GM19455 (cell line): ENCODE measurements at regions not wholly inside any gene's neighbourhood (a gene's known extent, or its start where the extent isn't known, plus 50 kb on each side); places are given as distances from the start of the nearest gene placed in this dataset.

ENCODE experiments used
- ATAC-seq: cut with Tn5 transposase; IDR thresholded peaks from one replicate; pipeline ENCODE4 v1.9.1; 2021; ENCODE audit not compliant: unreplicated experiment

DNA sequence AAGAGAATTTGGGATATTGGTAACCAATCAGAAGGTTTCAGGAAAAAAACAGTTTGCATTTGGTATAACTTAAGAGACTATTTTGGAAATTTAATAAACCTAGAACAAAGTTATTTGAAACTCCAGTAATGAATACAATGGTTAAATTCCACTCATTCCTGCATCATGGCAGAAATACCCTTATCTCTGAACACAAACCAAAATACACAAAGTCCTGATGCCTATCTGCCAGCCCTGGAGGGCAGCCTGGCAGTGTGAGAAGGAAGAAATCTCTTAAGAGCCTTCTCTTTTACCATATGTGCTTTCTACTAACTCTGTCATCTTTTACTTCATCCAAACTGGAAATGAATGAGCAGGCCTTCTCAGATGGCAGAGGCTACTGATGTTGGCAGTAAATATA is 147.1 kb upstream of the LYZL1 start:
- ATAC-seq: no peak

DNA sequence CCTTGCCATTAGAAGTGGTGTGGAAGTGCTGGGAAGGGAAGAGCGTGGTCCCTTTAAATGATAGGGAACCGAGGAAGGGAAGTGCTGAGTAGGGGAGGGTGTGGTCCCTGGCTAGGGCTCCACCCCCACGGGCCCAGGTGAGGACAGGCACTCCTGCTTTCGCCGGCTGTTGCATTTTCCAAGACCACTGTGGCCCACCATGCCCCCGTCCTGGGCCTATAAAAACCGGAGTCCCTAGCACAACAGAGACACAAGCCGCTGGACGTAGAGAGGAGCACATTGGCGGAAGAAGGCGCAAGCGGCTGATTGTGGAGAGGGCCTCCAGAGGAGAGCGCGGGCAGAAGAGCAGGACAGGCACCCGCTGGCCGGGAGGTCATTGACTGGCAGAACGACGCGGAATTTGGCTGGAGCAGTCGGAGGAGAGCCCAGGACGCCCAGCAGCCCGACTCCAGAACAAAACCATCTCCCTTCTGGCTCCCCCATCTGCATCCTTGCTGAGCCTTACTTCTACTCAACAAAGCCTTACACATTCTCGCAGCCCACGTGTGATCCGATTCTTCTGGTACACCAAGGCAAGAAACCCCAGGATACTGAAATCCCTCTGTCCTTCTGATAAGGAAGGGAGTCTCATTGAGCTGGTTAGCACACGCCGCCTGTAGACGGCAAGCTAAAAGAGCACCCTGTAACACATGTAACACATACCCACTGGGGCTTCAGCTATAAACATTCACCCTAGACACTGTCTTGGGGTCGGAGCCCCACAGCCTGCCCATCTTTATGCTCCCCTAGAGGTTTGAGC is 146.2 kb upstream of the LYZL1 start:
- no peak for ATAC-seq

DNA sequence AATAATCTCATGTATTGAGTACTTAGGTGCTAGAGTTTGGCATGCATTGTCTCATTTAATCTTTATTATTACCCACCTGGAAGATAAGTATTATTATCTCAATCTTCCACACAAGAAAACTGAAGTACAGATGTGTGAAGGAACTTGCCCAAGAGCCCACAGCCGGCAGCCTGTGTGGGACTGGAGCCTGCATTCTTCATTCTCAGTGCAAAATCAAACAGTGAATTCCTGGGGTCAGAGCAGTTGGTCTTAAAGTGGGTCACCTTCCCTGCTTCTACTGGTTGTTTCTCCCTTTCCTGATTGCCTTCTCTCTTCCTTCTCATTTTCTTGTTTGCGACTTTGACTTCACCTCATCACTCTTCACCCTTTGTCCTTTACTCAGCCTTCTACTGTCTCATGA is 144.7 kb upstream of the LYZL1 start:
- no peak for ATAC-seq

DNA sequence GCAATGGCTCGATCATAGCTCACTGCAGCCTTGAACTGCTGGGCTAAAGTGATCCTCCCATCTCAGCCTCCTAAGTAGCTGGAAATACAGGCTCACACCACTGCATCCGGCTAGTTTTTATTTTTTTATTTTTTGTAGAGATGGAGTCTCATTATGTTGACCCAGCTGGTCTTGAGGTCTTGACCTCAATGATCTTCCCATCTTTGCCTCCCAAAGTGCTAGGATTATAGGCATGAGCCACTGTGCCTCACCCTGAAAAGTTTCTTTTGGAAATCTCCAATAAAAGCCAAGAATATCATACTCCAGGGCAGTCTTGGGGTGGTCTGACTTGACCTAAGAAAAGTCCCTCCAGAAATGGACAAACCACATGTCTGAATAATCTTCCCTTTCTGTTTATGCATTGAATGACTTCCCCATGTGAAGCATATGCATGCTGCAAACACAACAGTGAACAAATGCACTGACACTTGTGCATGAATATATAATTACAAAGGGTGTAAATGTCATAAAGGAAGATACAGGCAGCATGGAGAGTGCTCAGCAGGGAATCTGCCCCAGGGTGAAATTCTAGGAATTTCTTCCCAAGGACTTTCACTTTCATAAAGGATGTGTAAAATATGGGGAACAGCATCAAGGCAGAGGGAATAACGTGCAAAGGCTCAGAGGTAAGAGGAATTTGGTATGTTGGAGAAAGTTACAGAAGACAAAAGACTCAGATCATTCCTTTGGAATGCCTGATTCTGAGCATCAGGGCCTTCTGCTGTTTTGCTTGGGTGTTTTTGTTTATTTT is 142.4 kb upstream of the LYZL1 start:
- no peak for ATAC-seq

DNA sequence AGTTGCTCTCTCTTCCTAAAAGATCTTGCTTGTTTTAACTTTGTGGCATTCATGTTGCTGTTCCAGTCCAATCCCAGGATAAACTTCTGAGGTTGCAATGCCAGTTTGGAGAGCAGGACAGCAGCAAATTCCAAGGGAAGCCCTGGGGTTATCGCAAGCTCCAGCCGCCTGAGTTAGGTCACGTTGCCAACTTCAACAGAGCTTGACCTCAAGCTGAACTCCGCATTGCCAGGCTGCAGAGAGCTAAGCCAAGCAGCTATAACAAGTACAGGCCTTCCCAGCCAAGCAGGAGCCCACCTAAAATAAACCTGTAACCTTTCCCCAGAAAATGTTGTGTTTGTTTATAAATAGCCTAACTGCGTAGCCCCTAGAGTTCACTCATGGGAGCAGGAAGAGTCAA is 138.9 kb upstream of the LYZL1 start:
- no peak for ATAC-seq

DNA sequence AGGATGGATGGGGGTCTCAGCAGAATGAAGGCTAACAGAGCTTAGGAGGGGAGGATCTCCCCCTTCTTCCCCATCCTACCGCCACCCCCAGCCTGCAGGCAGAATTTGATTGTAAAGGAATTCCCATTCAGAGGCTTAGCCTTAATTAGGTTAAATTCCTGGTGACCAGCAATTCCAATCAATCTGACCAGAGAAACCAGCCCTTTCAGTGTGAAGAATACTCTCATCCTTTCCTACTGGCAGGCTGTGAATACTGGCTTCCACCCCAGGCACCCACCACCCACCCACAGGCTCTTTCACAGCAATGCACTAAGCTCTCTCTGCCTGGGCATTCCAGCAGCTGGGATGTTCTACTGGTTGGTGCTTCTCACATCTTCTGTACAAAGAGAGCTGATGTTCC is 137.9 kb upstream of the LYZL1 start:
- no peak for ATAC-seq

DNA sequence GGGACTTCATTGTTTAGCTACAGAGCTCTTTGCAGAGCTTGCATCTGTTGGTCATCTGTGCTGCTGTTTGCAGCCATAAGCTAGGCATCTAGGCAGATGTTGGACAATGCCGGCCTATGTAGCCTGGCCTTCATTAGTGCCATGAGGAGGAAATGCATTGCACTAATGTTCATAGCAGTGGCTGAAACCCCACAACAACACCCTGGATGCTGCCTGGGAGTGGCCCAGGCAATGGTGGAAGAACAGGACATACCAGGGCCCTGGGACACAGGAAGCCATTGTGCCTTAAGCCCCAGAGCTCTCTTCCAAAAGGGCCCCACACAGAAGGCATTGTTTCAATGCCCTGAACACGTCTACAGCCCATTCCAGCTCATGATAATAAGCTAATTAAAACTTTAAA is 131.5 kb upstream of the LYZL1 start:
- no peak for ATAC-seq

DNA sequence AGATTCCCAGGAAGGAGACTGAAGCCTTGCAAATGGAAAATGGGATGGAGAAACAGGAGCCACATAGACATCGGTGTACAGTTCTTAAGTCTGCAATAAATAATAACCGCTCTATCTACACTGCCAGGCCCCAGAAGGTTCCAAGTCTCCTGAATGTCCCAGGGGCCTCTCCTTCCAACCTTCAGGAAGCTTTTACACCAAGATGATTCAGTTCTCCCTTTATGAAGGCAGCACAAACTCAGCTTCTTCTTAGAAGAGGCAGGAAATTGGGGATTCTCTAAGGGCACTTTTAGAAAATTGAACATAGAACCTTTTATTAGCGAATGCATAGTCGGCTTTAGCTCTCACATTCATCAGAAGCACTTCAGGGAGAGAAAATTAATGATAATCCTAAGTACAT is 130.8 kb upstream of the LYZL1 start:
- ATAC-seq: no peak

DNA sequence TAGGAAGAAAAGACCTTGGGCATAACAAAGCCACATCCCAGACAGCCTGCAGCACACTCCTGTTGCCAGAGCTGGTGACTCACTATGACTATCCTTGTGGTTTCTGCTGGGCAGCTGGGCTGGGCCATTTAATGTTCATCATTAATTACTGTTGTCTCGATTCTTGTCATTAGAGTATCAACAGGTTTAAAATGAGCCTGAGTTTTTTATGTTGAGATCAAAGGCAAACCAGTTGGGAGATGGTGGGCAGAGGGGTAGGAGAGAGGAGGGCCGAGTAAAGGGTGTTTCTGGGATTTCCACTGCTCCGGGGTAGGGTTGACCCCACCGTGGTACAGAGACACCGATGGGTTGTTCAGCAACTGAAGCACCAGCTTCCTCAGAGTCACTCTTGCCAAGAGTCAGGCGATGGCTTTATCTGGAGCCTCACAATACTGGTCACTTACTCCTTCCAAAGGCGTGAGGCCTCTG is 128.7 kb upstream of the LYZL1 start:
- ATAC-seq: no peak

DNA sequence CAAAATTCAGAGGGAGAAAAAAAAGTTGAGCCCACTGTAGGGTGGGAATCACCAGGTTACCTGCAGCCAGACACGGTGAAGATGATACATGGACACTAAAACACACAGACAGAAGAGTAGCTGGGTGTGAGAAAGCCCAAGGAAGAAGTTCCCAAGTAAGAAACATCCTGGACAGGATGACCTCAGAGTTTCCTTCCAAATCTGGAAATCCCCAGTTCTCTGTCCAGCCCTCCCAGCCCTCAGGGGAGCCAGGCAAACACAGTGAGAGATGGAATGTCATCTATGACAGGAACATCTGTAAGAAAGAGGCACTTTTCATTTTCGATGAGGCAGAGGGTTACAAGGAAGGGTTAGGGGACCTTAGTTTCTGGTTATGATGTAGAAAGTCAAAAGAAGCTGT is 125.1 kb upstream of the LYZL1 start:
- ATAC-seq: no peak

DNA sequence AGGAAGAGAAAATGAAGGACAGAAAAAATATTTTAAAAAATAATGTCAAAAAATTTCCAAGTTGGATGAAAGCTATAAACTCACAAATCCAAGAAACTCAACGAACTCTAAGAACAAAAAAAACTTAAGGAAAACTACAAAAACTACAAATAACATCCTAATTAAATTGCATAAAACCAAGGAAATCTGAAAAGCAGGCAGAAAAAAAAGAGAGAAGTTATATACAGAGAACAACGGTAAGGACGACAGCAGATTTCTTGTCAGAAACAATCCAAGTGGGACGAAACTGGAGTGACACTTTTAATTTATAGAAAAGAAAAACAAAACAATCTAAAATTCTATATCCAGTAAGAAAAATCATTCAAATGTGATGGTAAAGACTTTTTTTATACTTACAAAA is 122.2 kb upstream of the LYZL1 start:
- ATAC-seq: no peak

DNA sequence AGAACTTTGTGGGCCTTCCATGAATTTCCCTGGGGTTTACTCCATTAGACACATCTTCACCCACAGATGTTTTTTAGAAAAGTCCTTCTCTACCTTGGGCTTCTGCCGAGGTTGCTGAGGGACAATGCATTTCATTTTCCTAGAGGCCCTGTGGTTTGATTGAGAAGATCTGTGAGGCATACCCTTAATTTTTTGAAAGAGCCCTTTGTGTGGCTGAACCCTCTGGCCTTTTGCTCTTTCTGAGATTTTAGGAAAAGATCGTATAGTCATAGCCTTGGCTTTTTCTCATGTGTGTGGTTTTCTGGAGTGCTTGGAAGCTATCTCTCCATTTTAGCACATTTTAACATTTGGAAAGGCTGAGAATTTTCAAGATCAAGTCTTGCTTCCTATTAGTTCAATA is 119.8 kb upstream of the LYZL1 start:
- ATAC-seq: no peak

DNA sequence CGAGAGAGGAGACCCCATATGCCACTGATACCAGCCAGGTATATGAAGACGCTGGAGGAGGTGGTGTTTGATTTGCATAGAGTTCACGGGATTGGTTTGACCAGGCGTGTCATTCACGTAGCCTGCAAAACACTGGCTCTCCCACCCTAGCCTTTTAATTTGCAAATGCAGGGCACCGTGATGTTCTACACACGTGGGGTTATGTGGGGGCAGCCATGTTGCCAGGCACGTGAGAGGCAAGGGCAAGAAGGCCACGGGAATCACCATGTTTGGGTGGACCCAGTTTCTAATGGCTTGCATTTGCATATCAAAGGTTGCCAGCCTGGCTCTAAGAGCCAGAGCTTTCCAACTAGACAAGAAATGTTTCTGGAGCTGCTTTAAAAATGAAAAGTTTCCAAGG is 117.2 kb upstream of the LYZL1 start:
- ATAC-seq: no peak

DNA sequence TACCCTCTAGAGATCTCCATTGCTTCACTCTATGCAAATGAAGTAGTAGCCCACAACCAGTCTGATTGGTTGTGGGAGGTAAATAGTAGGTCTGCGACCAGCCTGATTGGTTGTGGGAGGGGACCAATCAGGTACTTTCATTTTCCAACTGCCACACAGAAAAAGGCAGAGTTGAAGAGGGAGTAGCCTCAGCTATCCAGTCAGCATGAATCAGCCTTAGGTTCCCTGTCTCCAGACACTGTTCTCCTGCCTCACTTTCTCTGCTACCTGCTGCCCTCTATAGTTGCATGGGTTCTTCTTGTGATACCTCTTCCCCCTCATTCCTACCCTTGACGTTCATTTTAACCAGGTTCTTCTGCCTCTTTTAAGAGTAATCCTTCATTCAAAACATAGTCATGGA is 114.5 kb upstream of the LYZL1 start:
- ATAC-seq: no peak

DNA sequence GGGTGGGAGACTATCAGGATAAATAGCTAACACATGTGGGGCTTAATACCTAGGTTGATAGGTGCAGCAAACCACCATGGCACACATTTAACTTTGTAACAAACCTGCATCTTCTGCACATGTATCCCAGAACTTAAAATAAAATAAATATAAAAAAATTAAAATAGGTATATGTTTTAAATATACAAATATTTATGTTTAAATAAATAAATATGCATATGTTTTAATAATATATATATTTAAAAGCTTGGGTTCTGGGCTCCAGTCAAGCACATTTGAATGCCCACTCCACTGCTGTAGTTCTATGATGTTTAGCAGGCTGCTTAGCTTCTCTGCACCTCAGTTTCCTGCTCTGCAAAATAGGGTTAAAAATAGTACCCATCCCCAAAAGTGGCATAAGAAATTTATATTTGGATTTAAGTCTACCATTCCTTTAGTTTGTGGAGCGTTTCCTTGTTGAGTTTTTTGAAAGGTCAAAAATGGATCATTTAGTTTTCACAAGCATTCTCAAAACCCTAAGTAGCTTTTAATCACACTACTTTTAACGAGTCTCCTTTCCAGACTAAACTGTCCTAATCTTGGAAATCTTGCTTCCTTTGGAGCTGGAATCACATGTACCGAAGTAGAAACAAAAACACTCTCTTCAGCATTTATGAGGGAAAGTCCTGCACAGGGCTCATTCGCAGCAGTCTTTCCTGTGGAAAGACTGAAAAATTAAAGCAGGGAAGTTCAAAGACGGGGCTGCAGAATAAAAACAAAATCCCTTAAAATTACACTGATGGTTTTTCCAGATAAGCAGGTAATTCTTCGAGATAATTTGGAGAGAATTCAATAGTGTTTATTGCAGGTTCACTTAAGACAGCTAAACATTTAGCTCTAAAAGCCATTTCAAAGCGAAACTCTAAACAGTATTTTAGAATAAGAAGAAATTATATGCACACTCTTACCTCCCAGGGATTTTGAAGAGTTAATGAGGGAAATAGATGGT is 111.7 kb upstream of the LYZL1 start:
- no peak for ATAC-seq

DNA sequence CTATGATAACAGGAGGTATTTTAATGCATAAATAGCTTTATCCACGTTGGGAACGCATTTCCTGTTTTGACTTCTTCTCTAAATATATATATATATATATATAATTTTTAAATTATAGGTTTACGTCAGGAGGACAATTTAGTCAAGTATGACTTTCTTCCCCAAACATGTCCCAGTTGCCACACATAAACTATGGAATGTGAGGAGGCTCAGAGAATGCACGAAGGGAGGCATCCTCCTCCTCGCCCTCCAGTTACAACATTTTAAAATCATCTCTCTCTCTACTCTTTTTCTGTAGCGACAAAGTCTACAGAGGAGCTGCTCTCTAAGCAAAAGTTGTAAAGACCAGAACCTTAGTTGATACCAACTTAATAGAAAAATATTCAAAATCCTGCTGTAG is 106.9 kb upstream of the LYZL1 start:
- ATAC-seq: no peak

DNA sequence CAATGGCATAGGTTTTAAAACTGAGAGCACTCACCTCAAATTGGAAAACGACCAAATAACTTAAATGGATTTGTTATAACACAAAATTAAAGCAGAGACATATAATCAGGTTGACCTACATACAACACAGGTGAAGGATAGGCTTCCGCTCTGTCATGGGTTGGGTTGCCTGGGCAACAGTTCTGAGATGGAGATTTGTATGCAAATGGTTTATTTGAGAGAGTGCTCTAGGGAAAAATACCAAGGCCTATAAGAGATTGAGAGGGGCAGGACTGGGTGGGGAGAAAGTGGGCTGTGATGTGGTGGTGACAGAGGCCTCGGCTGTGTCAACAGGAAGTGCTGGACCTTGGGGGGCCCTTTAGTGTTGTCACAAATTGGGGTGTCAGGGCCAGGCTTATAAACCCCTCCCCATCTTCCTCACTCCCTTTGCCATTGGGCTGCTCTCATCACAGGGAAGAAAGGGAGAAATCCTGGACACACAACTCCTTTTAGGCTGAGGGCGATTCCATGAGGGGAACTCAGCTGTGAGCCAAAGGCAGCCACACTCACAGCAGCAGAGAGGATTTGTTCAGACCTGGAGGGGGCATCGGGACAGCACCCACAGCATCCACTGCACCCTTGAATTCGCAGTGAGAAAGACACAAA is 105.4 kb upstream of the LYZL1 start:
- ATAC-seq: no peak

DNA sequence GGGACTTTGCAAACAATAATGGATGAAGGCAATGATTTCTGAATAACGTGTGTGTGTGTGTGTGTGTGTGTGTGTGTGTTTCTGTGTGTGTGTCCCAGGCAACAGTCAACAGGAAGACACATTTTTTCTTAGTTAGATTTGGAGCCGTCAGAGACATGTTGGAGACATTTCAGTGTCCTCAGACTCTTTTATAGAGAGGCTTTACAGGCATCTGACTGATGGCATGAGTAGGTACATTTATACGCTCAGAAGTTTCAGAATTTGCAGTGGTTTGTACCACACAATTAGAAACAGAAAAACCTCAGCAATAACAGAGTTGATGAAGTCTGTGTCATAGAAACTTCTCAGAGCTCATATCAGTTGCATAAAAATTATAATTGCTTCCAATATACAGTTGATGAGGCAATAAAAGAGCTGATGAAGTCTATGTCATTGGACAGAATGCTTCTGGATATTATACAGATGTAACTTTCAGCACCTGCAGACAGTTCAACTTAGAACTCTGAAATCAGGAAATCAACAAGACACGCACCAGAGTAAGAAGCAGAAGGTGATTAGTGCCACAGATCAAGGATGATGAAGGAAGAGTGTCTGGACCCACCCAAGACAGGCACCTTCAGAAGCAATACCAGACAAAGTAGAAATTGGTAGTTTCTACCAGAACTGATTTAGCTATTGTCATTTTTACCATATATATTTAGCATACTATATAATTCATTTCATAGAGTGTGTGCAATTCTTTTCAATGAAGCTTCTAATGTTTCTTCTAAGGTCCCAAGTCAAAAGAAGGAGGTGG is 104.5 kb upstream of the LYZL1 start:
- ATAC-seq: no peak

DNA sequence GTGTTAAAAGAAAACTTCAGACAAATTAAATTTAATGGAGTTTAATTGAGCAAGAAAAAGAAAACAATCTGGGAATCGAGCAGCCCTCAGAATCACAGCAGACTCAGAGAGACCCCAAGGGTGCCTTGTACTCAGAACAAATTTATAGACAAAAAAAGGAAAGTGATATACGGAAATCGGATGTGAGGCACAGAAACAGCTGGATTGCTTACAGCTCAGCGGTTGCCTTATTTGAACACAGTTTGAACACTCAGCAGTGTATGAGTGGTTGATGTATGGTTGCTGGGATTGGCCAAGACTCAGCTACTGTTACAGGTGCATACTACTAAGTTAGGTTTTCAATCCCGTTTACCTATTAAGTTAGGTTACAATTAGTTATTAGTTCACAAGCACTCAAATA is 103.8 kb upstream of the LYZL1 start:
- ATAC-seq: no peak

DNA sequence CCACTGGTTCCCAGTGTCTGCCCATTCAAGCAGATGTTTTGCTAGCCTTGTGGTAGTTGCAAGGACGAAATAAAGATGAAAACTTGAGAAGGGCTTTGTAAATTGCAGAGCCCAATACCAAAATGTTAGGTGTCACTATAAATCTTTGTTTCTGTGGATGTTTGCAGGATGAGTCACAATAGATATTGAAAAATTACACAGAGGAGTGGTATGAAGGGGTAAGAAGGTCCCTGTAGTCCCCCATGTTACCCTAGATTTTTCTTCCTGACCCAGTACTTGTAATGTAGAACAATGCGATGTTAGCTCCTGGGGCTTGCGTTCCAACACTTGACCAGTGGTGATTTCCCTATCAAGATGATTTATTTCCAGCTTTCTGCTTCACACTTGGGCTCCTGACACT is 102.6 kb upstream of the LYZL1 start:
- no peak for ATAC-seq
